Tibial nerve (tissue), 4 donors: ENCODE measurements at regions not wholly inside any gene's neighbourhood (a gene's known extent, or its start where the extent isn't known, plus 50 kb on each side); places are given as distances from the start of the nearest gene placed in this dataset.

ENCODE experiments used
- DNase-seq, 2 donors: peaks; one replicate each; pipeline ENCODE4 v3.0.0-alpha.2; 2019; ENCODE audit warnings: low spot score in 2 of 2
- H3K27ac ChIP-seq, 4 donors: fragments of 200-600 bp; sonication (generic) in 3 of 4; one replicate each; pipeline ENCODE4 v1.5.1; 2017 to 2019; ENCODE audit warnings: mild to moderate bottlenecking in 1 of 4
- H3K27me3 ChIP-seq, 2 donors: fragments of 200-600 bp; sonication (generic) in 1 of 2; one replicate each; pipeline versions ENCODE4 v1.5.1 to v1.6.0; 2017 to 2019
- H3K36me3 ChIP-seq, 3 donors: fragments of 200-600 bp; sonication (generic); one replicate each; pipeline ENCODE4 v1.5.1; 2018 to 2019
- H3K4me1 ChIP-seq, 4 donors: fragments of 200-600 bp; sonication (generic) in 3 of 4; one replicate each; pipeline ENCODE4 v1.5.1; 2017 to 2019
- H3K4me3 ChIP-seq, 4 donors: fragments of 200-600 bp; sonication (generic) in 3 of 4; one replicate each; pipeline ENCODE4 v1.5.1; 2017 to 2019; ENCODE audit warnings: mild to moderate bottlenecking in 1 of 4, moderate library complexity in 1 of 4
- H3K9me3 ChIP-seq, 4 donors: fragments of 200-600 bp; sonication (generic) in 3 of 4; one replicate each; pipeline ENCODE4 v1.5.1; 2017 to 2019
- EP300 ChIP-seq, 2 donors: sonication (generic); formaldehyde crosslinking; IDR thresholded peaks; one replicate each; pipeline ENCODE4 v1.6.1; 2017; ENCODE audit warnings: antibody characterized with exemption in 2 of 2, mild to moderate bottlenecking in 1 of 2
- POLR2A ChIP-seq, 2 donors: fragments of 450-650 bp; IDR thresholded peaks; one replicate each; pipeline ENCODE4 v1.6.1; 2017; ENCODE audit warnings: antibody characterized with exemption in 2 of 2, mild to moderate bottlenecking in 2 of 2, moderate library complexity in 2 of 2
- WGBS, 2 donors: methylation state at CpG; one replicate each; pipeline ENCODE4 v1.1.5; 2018; 5-methylcytosine and 5-hydroxymethylcytosine counted together
- TF ChIP-seq, protein P1 (sequence below), 5 experiments: fragments of 200-600 bp in 3 of 5; fragments of 450-650 bp in 2 of 5; sonication (generic) in 3 of 5; IDR thresholded peaks; one replicate each; pipeline ENCODE4 v1.5.1; 2016 to 2019; ENCODE audit warnings: antibody characterized with exemption in 5 of 5, mild to moderate bottlenecking in 3 of 5, moderate library complexity in 2 of 5

DNA sequence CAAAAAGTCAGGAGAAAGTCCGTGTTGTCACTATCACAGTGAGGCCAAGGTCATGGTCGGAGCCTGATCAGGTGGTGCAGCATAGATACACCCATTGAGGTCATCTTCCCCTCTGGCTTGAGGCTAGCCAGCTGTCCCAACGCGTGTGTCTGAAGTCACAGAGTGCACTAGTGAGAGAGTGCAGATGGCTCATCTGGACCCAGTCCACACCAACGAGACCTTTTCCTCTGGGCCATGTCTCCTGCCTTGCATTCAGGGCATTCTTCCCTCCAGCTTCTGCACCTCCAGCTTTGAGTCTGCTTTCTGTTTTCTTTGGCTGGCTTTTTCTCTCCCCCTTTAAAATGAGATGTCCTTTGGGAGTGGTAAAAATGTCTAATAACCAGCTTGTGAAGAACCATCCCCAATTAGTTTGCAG is 146.9 kb downstream of the TDRD15 start:
- Histone ChIP-seq H3K9me3 (no peaks in the 10 kb centered on the region), H3K4me1 (peaks cover 0 to 43% (median 12%) of the 10 kb centered on the region in 4 donors), H3K27me3 (no peaks in the 10 kb centered on the region), H3K36me3 (no peaks in the 10 kb centered on the region), H3K4me3 (no peak overlapping the region), H3K27ac (peak overlapping the region in 1 of 4 donors; percentile 21)
- WGBS, 2 donors, result 27 to 32% methylated on average over 5 of the region's 5 CpGs
- peak; percentile 50 to 58 for DNase-seq
- TF ChIP-seq, protein P1, sequence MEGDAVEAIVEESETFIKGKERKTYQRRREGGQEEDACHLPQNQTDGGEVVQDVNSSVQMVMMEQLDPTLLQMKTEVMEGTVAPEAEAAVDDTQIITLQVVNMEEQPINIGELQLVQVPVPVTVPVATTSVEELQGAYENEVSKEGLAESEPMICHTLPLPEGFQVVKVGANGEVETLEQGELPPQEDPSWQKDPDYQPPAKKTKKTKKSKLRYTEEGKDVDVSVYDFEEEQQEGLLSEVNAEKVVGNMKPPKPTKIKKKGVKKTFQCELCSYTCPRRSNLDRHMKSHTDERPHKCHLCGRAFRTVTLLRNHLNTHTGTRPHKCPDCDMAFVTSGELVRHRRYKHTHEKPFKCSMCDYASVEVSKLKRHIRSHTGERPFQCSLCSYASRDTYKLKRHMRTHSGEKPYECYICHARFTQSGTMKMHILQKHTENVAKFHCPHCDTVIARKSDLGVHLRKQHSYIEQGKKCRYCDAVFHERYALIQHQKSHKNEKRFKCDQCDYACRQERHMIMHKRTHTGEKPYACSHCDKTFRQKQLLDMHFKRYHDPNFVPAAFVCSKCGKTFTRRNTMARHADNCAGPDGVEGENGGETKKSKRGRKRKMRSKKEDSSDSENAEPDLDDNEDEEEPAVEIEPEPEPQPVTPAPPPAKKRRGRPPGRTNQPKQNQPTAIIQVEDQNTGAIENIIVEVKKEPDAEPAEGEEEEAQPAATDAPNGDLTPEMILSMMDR (IDR thresholded peaks at IDR 0.05), result no peak
- TF ChIP-seq EP300 (IDR thresholded peaks at IDR 0.05), result peak in 1 of 2 donors; percentile 14

DNA sequence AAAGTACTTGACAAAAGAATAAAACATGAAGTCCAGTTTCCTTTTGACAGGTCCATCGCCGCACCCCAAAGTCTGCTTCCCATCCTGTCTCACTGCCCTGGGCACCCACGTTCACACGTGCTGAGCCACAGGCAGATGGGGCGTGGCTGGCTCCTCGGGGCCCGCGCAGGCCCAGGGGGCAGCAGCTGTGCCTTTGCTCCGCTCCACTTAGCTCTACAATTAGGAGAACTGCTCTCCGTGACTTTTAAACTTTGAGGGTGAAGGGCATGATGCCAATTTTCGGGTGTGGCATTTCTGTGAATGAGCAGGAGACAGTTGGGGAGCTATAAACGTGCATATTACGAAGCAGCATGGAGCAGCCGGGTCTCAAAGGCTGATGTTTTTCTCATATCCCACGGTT is 152.4 kb downstream of the TDRD15 start:
- Histone ChIP-seq H3K27me3 (no peaks in the 10 kb centered on the region), H3K27ac (no peak overlapping the region), H3K9me3 (no peaks in the 10 kb centered on the region), H3K36me3 (no peaks in the 10 kb centered on the region), H3K4me1 (peaks cover 0 to 12% (median 0%) of the 10 kb centered on the region in 4 donors), H3K4me3 (no peak overlapping the region)
- DNase-seq, result no peak
- TF ChIP-seq POLR2A (IDR thresholded peaks at IDR 0.05), result no peak
- no peak for TF ChIP-seq EP300 (IDR thresholded peaks at IDR 0.05)
- TF ChIP-seq, protein P1 (IDR thresholded peaks at IDR 0.05), result no peak
- 69 to 75% methylated on average over 15 of the region's 15 CpGs for whole genome bisulfite sequencing, 2 donors

DNA sequence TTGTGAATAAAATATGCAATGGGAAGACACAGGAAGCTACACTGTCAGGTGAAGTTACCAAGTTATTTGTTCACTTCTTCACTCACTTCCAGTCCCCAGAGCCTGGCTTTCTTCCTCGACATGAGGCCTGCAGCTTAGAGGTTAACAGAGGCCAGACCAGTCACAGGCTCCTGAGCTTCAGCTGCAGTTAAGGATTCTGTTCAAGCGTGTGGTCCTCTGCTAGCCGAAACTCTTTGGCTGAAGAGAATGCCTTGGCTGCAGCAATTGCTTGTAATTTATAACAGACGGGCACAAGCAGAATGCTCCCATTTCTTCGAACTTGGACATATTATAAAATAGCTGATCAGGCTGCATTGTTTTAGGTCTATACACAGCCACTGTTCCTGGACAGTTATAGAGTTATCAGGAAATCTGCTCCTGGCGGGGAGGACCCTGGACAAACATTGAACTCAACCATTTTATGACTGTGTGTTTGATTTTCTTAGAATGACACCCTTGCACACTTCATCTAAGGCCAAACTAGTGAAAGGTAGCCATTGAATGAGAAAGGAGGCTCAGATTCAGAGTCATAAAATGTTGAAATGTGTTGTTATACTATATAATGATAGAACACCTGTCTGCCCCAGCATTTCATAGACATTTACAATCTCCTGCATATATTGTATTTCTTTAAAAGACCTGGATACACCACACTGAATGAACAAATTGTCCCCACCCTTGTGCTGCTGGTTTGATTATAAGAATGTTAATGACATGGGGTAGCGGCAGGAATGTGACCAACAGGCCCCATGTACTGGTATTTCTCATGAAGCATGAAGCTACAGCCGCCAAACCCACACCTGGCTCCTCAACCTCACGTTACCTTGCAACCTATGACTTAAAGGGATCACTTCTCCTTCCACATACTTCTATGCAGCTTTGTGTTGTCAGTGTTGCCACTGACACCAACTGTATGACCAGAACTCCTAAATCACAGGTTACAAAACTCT is 153.6 kb downstream of the TDRD15 start:
- no peaks in the 10 kb centered on the region for H3K9me3 ChIP-seq
- 65 to 76% methylated on average over 9 of the region's 9 CpGs for WGBS, 2 donors
- no peaks in the 10 kb centered on the region for H3K27me3 ChIP-seq
- no peaks in the 10 kb centered on the region for H3K36me3 ChIP-seq
- peaks cover 0 to 9% (median 0%) of the 10 kb centered on the region in 4 donors for H3K4me1 ChIP-seq
- no peak for DNase-seq
- no peak overlapping the region for H3K27ac ChIP-seq
- no peak overlapping the region for H3K4me3 ChIP-seq
- no peak for TF ChIP-seq POLR2A (IDR thresholded peaks at IDR 0.05)
- TF ChIP-seq EP300 (IDR thresholded peaks at IDR 0.05), result no peak
- TF ChIP-seq, protein P1 (IDR thresholded peaks at IDR 0.05), result no peak

DNA sequence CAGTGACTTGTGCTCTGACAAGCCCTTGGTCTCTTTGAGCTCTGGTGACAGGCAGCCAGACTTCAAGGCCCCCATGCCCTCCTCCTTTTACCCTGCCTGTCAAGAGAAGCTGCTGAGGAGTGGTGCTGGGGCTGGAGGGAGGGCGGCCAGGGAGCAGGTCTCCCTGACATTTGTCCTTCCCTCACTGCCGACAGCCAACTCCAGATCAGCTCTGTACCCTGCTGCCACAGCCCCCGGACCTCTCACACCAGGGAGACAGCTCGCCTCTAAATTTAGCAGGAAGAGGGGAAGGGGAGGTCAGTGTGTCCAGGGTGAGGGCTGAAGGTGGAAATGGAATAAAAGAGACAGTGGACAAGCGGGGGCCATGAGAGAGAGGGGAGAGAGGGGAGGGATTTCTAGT is 155.8 kb downstream of the TDRD15 start:
- no peak for DNase-seq
- Histone ChIP-seq H3K27me3 (no peaks in the 10 kb centered on the region), H3K9me3 (no peaks in the 10 kb centered on the region), H3K27ac (no peak overlapping the region), H3K4me1 (peaks cover 0 to 13% (median 0%) of the 10 kb centered on the region in 4 donors), H3K4me3 (no peak overlapping the region), H3K36me3 (no peaks in the 10 kb centered on the region)
- 51 to 54% methylated on average over 5 of the region's 5 CpGs for WGBS, 2 donors
- TF ChIP-seq, protein P1 (IDR thresholded peaks at IDR 0.05), result no peak
- TF ChIP-seq EP300 (IDR thresholded peaks at IDR 0.05) (no peak), POLR2A (IDR thresholded peaks at IDR 0.05) (no peak)

DNA sequence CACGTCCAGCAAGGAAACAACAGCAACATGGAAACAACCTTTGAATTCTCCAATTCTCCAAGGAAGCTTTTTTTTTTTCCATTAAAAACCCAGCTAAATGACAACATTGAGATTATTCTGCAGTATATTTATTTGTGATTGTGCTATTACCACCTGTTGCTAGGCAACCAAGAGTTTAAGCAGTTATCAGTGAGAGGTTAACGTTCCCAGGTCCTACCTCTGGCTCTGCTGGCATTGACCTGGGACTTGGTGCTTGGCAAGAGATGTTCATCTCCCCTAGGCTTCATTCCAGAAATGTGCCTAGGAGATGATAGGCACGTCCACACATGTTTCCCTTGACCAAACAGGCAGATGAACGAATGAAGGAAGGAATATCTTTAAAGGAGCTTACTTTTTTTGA is 157.0 kb downstream of the TDRD15 start:
- Histone ChIP-seq H3K4me3 (no peak overlapping the region), H3K27me3 (no peaks in the 10 kb centered on the region), H3K27ac (no peak overlapping the region), H3K36me3 (no peaks in the 10 kb centered on the region), H3K9me3 (no peaks in the 10 kb centered on the region), H3K4me1 (peaks cover 0 to 13% (median 0%) of the 10 kb centered on the region in 4 donors)
- TF ChIP-seq EP300 (IDR thresholded peaks at IDR 0.05) (no peak), POLR2A (IDR thresholded peaks at IDR 0.05) (no peak)
- TF ChIP-seq, protein P1 (IDR thresholded peaks at IDR 0.05), result no peak
- no peak for DNase-seq
- WGBS, 2 donors, result 85 to 87% methylated on average over 4 of the region's 4 CpGs
